Gastrocnemius medialis (tissue), 4 donors: ENCODE measurements at regions not wholly inside any gene's neighbourhood (a gene's known extent, or its start where the extent isn't known, plus 50 kb on each side); places are given as distances from the start of the nearest gene placed in this dataset.

Source experiments
- ATAC-seq, 2 donors: fragments of 150-250 bp; one replicate each; pipeline ENCODE4 v1.9.1; 2016
- DNase-seq, 2 donors: peaks; one replicate each; pipeline ENCODE4 v3.0.0-alpha.2; 2019
- H3K27ac ChIP-seq, 4 donors: fragments of 200-600 bp; sonication (generic); 1 replicate in 1 of 4; 2 replicates in 3 of 4; pipeline ENCODE4 v1.5.1; 2016 to 2018; ENCODE audit warnings: mild to moderate bottlenecking in 2 of 4, moderate library complexity in 1 of 4
- H3K27me3 ChIP-seq, 3 donors: fragments of 200-600 bp; sonication (generic) in 2 of 3; 1 replicate in 1 of 3; 2 replicates in 2 of 3; pipeline versions ENCODE4 v1.5.1 to v1.6.0; 2016 to 2019; ENCODE audit warnings: mild to moderate bottlenecking in 1 of 3, moderate library complexity in 1 of 3
- H3K36me3 ChIP-seq, 2 donors: fragments of 200-600 bp; sonication (generic) in 1 of 2; one replicate each; pipeline ENCODE4 v1.5.1; 2017 to 2018
- H3K4me1 ChIP-seq, 2 donors: fragments of 200-600 bp; sonication (generic) in 1 of 2; one replicate each; pipeline ENCODE4 v1.5.1; 2016 to 2017; ENCODE audit warnings: mild to moderate bottlenecking in 2 of 2
- H3K4me3 ChIP-seq, 4 donors: fragments of 200-600 bp; sonication (generic) in 3 of 4; 1 replicate in 1 of 4; 2 replicates in 3 of 4; pipeline ENCODE4 v1.5.1; 2016 to 2019; ENCODE audit warnings: mild to moderate bottlenecking in 2 of 4
- H3K9me3 ChIP-seq, 3 donors: fragments of 200-600 bp; sonication (generic) in 2 of 3; 1 replicate in 1 of 3; 2 replicates in 2 of 3; pipeline ENCODE4 v1.5.1; 2016 to 2019
- CTCF ChIP-seq, 5 experiments: fragments of 450-650 bp in 3 of 5; fragments of 200-600 bp in 2 of 5; sonication (generic) in 2 of 5; IDR thresholded peaks in 4 of 5; conservative IDR thresholded peaks in 1 of 5; 1 replicate in 4 of 5; 2 replicates in 1 of 5; pipeline ENCODE4 v1.5.1; 2016 to 2019; ENCODE audit warnings: antibody characterized with exemption in 5 of 5, mild to moderate bottlenecking in 3 of 5, moderate library complexity in 3 of 5
- POLR2A ChIP-seq, 2 donors: fragments of 450-650 bp; IDR thresholded peaks; one replicate each; pipeline ENCODE4 v1.6.1; 2017; ENCODE audit warnings: antibody characterized with exemption in 2 of 2, mild to moderate bottlenecking in 2 of 2, moderate library complexity in 2 of 2
- in situ Hi-C, 4 donors: fragments of 200-750 bp; cut with MboI; loops; one replicate each; pipeline versions ENCODE4 v1.15.0 to v1.8.0; 2017; ENCODE audit warnings: low sequenced_read_pairs in 4 of 4
- intact Hi-C: fragments of 100-400 bp; cut with DNase I; formaldehyde crosslinking; loops from one replicate; pipeline ENCODE4 v1.15.1; 2023; ENCODE audit warnings: low total_unique reads

- H3K36me3 ChIP-seq = no peaks in the 10 kb centered on the region
Measured at GRCh38 chr14:82366803-82367202, 833.1 kb upstream of the SEL1L start.

DNA sequence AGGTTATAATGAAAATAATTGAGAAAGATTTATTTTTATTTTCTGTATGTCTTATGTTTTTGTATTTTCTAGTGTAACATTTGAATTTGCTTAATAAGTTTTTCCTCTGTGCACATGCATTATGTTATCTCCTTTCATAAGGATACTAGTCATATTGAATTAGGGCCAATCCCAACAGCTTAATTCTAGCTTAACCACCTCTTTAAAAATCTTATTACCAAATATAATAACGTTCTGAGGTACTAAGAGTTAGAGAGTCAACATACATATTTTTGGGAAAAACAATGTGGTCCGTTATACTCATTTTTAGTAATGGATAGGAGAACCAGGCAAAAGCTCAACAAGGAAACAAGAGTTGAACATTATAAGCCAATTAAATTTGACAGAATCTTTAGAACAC lies 845.6 kb upstream of the SEL1L start:
- intact Hi-C loops = no loop called here
- Histone ChIP-seq H3K9me3 (no peaks in the 10 kb centered on the region), H3K4me1 (no peaks in the 10 kb centered on the region), H3K27ac (no peak overlapping the region), H3K36me3 (no peaks in the 10 kb centered on the region), H3K4me3 (no peak overlapping the region), H3K27me3 (no peaks in the 10 kb centered on the region)
- DNase-seq = no peak
- ATAC-seq = no peak
- in situ Hi-C loops = no loop called here
- TF ChIP-seq CTCF (IDR thresholded peaks at IDR 0.05 in 4 of 5, conservative IDR thresholded peaks at IDR 0.05 in 1 of 5) = no peak
- no peak for TF ChIP-seq POLR2A (IDR thresholded peaks at IDR 0.05)

More at GRCh38 chr14:82366803-82367202, 833.1 kb upstream of the SEL1L start:
- DNase-seq (no peak), ATAC-seq (no peak)
- in situ Hi-C loops = no loop called here
- intact Hi-C loops = no loop called here
- Histone ChIP-seq H3K27ac (no peak overlapping the region), H3K4me1 (no peaks in the 10 kb centered on the region), H3K9me3 (no peaks in the 10 kb centered on the region), H3K4me3 (no peak overlapping the region), H3K27me3 (no peaks in the 10 kb centered on the region)
- no peak for TF ChIP-seq POLR2A (IDR thresholded peaks at IDR 0.05)
- no peak for TF ChIP-seq CTCF (IDR thresholded peaks at IDR 0.05 in 4 of 5, conservative IDR thresholded peaks at IDR 0.05 in 1 of 5)

- Histone ChIP-seq H3K9me3 (no peaks in the 10 kb centered on the region), H3K27me3 (no peaks in the 10 kb centered on the region), H3K36me3 (no peaks in the 10 kb centered on the region), H3K4me3 (no peak overlapping the region), H3K27ac (no peak overlapping the region), H3K4me1 (no peaks in the 10 kb centered on the region)
- in situ Hi-C loops = no loop called here
- no peak for ATAC-seq
- no peak for DNase-seq
- intact Hi-C loops = no loop called here
- TF ChIP-seq CTCF (IDR thresholded peaks at IDR 0.05 in 4 of 5, conservative IDR thresholded peaks at IDR 0.05 in 1 of 5) = no peak
Measured at GRCh38 chr14:82385048-82385447, 851.4 kb upstream of the SEL1L start.

DNA sequence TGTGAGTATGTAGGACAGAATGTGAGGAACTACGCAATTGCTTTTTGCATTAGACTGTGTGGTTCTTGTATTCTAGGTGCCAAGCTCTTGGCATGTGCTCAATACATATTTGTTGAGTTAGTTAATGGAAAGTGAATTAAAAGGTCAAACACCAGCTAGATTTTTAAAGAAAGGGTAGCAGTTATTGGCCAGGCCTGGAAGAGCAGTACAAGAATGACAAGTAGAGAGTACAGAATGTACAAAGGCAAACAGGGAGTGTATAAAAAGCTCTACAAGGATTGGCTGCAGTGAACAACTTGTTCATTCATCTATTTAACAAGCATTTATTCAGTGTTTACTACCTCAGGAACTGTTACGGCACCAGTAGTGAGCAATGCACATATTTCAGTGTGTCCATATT lies 854.0 kb upstream of the SEL1L start:
- in situ Hi-C loops (no loop called here), intact Hi-C loops (no loop called here)
- Histone ChIP-seq H3K4me3 (no peak overlapping the region), H3K9me3 (no peaks in the 10 kb centered on the region), H3K36me3 (no peaks in the 10 kb centered on the region), H3K27ac (no peak overlapping the region), H3K4me1 (no peaks in the 10 kb centered on the region), H3K27me3 (no peaks in the 10 kb centered on the region)
- TF ChIP-seq POLR2A (IDR thresholded peaks at IDR 0.05) (no peak), CTCF (IDR thresholded peaks at IDR 0.05 in 4 of 5, conservative IDR thresholded peaks at IDR 0.05 in 1 of 5) (no peak)
- DNase-seq = no peak
- ATAC-seq = no peak

GRCh38 chr14:82388488-82388887 lies 854.8 kb upstream of the SEL1L start:
- Histone ChIP-seq H3K4me3 (no peak overlapping the region), H3K27ac (no peak overlapping the region), H3K36me3 (no peaks in the 10 kb centered on the region), H3K4me1 (no peaks in the 10 kb centered on the region), H3K9me3 (no peaks in the 10 kb centered on the region), H3K27me3 (no peaks in the 10 kb centered on the region)
- TF ChIP-seq CTCF (IDR thresholded peaks at IDR 0.05 in 4 of 5, conservative IDR thresholded peaks at IDR 0.05 in 1 of 5) = no peak
- in situ Hi-C loops = no loop called here
- intact Hi-C loops = no loop called here
- DNase-seq = no peak
- no peak for ATAC-seq
